Fibroblast of villous mesenchyme (primary cell): ENCODE measurements at regions not wholly inside any gene's neighbourhood (a gene's known extent, or its start where the extent isn't known, plus 50 kb on each side); places are given as distances from the start of the nearest gene placed in this dataset.
A peak's percentile ranks its signal among the peaks of the same experiment; 100 is the strongest.

ENCODE experiments used
- DNase-seq: peaks from one replicate; pipeline ENCODE4 v3.0.0-alpha.2; 2010; ENCODE audit warnings: low read depth
- H3K4me3 ChIP-seq: 2 replicates; pipeline ENCODE4 v1.5.1; 2011; ENCODE audit warnings: low read depth, mild to moderate bottlenecking, low read length
- TF ChIP-seq, protein P1 (sequence below): IDR thresholded peaks from 2 replicates; pipeline ENCODE4 v1.5.1; 2012; ENCODE audit warnings: low read depth, mild to moderate bottlenecking, low read length; ENCODE audit not compliant: insufficient read depth

DNA sequence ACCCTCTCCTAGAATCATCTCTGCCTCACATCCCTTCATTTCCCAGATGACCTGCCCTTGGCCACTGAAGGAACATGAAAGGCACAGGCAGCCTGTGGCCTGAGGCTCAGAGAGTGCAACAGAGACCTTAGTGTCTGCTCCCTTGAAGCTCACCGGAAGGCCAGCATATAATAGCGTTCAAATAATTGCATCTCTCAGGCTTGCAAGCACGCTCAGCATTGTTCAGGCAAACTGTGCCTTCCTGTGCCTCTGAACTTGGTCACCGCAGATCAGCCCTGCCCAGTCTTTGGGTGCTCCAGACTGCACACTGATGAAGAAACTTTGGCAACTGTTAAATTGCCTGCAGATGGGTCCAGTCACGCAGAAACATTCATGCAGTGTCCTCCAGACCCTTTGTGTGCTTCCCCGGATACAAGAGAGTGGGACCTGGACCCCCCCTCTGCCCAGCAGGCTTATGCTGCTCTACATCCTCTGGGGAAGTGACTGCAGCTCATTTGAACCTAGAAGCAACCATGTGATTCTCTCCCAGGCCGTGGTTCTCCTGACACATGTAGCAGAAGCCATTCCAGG lies 216.0 kb upstream of the ANKRD55 start:
- no peak for DNase-seq
- H3K4me3 ChIP-seq, result no peak overlapping the region
- TF ChIP-seq, protein P1, sequence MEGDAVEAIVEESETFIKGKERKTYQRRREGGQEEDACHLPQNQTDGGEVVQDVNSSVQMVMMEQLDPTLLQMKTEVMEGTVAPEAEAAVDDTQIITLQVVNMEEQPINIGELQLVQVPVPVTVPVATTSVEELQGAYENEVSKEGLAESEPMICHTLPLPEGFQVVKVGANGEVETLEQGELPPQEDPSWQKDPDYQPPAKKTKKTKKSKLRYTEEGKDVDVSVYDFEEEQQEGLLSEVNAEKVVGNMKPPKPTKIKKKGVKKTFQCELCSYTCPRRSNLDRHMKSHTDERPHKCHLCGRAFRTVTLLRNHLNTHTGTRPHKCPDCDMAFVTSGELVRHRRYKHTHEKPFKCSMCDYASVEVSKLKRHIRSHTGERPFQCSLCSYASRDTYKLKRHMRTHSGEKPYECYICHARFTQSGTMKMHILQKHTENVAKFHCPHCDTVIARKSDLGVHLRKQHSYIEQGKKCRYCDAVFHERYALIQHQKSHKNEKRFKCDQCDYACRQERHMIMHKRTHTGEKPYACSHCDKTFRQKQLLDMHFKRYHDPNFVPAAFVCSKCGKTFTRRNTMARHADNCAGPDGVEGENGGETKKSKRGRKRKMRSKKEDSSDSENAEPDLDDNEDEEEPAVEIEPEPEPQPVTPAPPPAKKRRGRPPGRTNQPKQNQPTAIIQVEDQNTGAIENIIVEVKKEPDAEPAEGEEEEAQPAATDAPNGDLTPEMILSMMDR, result no peak

DNA sequence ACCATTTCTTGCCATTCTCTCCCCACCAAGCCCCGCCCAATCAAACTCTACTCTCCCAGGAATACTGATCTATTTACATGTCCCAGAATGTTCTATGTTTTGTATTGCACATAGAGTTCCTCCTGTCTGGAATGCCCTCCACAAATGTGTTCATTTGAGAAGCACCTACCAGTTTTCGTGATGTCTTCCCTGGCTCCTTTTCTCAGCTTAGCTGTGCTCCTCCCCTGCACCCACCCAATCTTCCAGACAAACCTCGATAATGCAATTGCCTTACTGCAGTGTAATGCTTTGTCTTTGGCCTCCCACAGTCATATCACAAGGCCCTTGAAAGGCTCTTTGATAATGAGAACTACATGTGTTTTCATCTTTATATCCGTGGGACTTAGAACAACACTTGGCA lies 214.5 kb upstream of the ANKRD55 start:
- no peak for DNase-seq
- H3K4me3 ChIP-seq, result no peak overlapping the region
- TF ChIP-seq, protein P1, result no peak

DNA sequence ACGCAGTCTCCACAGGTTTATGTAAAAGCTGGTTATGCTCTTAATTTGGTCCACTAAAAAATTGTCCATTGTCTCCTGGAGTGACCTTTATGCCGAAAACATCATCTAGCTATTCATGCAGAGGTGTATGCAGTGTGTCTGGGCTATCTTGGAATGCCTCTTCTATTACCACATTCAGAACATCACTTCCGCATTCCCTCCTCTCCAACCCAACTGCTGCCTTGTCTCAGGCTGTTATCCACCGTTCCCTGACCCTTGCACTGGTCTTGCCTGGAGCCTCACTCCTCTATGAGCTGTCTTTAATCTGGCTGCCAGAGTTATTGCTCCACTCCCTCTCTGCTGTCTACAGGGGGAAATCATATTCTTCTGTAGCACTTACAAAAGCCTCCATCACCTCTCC lies 214.1 kb upstream of the ANKRD55 start:
- peak; percentile 89 for DNase-seq
- H3K4me3 ChIP-seq, result no peak overlapping the region
- TF ChIP-seq, protein P1, result peak; percentile 6

DNA sequence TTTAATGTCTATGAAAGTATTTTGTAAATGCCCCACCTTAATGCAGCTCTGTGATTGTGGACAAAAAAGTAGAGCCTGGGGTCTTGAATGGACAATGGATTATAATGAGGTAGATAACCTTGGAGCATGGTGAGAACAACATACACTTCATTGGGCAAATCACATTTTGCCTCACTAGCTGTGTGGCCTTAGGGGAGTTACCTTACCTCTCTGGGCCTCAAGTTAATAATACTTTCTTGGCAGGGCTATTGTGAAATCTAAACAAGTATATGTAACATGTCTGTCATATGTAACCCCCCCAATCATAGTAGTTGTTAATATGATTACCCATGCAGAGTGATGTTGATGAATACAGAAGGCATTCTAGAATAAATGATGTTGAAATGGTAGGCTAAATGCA lies 213.6 kb upstream of the ANKRD55 start:
- TF ChIP-seq, protein P1, result no peak
- no peak for DNase-seq
- no peak overlapping the region for H3K4me3 ChIP-seq

DNA sequence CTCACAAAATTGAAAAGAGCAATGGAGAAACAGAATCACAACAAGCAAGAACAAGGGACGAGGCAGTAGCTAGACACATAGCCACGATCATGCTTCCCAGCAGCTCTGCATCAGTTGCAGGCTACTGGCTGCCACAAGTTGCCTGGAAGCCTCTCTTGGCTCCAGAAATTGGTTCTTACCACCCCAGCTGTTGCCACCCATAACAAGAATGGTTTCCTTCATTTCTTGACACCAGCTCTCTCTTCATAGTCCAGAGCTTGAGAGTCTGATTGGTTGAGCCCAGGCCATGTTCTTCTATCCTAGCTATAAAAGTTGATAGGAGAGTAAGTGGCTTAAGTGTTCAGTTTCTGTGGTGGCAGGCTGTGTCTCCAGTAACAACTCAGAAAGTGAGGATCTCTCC lies 210.7 kb upstream of the ANKRD55 start:
- no peak overlapping the region for H3K4me3 ChIP-seq
- TF ChIP-seq, protein P1, result no peak
- DNase-seq, result no peak

DNA sequence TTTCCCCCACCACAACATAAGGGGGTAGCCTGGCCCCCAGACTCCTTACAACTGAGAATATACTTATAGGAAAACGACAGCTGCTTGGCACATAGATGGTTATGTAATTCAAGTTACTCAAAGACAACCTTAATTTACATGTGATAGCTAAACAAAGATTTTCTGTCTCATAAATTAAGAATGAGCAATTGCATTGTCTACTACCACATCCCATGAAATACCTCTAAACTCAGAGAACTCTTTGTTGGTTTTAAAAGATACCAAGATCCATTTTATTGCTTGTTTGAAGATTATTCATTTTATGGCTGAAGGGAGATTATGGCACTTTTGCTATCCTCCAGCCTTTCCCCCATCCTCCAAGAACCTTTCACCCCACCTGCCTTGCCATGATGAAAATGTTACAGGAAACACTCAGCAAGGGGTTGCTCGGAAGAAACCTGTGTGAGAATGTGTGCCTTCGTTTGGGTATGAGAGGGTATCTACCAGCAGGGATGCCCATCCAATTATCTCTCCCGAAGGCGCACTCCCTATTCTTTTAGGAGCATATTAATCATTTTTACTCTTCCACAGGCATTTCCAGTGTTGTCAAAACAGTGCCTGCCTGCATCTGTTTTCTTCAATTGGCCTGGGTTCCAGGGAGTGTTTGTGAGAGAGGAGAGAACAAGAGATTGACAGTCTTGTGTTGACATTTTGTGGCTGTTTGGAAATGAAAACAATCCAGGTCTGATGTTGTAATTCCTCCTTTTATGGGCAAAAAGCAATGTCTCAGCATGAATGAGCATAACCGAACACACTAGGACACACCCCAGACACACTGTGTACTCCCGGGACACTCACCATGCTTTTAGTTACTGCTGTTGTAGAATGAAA lies 208.0 kb upstream of the ANKRD55 start:
- H3K4me3 ChIP-seq, result no peak overlapping the region
- TF ChIP-seq, protein P1, result no peak
- peak; percentile 98 for DNase-seq
